Stimulated activated CD4-positive, alpha-beta T cell treated with anti-CD3 and anti-CD28 coated beads, Interleukin-15, amount 100 ng/mL, for 1 hour (primary cell): ENCODE measurements at regions not wholly inside any gene's neighbourhood (a gene's known extent, or its start where the extent isn't known, plus 50 kb on each side); places are given as distances from the start of the nearest gene placed in this dataset.

Experiments used
- DNase-seq, 2 donors: peaks; one replicate each; pipeline ENCODE4 v3.0.0-alpha.2; 2020; ENCODE audit warnings: low read depth in 1 of 2, low spot score in 1 of 2

GRCh38 chr9:107208121-107208520 lies 75.0 kb upstream of the RAD23B start:
- no peak for DNase-seq

GRCh38 chr9:107210775-107211174 lies 72.3 kb upstream of the RAD23B start:
- DNase-seq = no peak

DNA sequence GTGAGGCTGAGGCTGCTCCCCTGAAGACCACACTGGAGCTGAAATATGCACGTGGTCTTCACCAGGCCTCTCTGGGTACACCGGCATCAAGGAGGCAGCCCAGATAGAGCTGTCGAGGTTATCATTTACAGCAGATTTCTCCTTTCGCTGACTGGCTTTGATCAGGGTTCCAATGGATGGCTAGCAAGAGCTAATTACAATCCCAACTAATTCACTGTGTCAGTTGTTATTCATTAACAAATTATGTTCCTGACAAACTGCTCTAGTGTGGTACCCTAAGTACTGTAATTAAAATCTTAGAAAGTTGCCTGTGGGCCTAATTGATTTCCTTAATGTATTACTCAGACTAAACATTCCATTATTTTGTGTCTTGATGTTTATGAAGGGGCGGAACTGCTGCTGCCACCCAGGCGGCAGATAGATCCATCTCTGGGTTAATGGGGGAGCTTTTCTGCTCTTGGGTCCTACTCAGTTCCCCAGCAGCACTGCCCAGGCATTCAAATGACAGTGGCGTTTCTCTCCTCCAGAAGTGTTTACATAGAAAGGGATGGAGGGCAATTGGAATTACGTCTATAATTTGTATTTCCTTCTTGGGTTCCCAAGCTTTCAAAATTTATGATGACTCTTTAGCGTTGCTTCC lies 71.7 kb upstream of the RAD23B start:
- DNase-seq = no peak

DNA sequence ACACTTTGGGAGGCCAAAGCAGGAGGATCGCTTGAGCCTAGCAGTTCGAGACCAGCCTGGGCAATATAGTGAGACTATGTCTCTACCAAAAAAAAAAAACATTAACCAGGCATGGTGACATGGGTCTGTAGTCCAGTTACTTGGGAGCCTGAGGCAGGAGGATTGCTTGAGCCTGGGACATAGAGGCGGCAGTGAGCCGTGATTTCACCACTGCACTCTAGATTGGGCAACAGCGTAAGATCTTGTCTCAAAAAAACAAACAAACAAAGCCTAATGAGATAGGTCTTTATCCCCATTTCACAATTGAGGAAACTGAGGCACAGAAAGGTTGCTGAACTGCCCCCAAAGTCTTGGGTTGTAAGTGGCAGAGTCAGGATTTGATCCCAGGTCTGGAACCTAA lies 70.5 kb upstream of the RAD23B start:
- DNase-seq = no peak

DNA sequence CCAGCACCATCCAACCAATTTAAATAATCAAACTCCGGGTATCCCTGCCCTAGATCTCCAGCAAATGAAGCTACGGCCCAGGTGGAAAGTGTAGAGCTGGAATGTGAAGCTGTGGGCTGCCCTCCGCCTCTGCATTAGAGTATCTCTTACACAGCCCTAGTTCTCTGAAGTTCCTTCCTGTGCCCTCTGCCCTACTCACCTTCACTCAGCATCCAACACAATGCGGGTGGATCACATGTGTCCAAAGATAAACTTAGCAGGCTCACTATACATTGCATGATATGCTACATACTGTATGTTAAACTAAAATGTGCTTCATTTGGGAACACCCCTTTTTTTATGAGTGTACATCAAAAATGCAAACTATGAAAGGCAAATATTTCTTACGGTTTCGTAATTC lies 70.0 kb upstream of the RAD23B start:
- no peak for DNase-seq

- DNase-seq = no peak
Observed at GRCh38 chr9:107213561-107214028, 69.5 kb upstream of the RAD23B start.

GRCh38 chr9:107214381-107214780 lies 68.7 kb upstream of the RAD23B start:
- DNase-seq = no peak

- no peak for DNase-seq
Observed at GRCh38 chr9:107214915-107215314, 68.2 kb upstream of the RAD23B start.

DNA sequence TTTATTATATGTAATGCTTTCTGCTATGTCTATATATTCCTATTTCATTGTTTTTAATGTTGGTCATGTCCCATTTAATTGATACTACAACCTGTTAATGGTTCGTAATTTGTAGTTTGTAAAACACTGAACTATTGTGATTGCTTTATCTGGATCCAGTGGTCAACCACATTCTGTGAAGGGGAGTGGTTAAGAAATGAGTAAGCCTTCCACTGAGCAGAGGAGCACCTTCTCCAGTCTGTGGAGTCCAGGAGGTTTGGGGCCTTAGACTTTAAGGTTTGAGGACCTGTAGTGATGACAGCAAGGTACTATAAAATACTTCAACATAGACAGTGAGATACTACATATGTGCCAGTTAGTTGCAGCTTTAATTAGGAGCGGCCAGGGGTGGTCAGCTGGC lies 67.7 kb upstream of the RAD23B start:
- no peak for DNase-seq

GRCh38 chr9:107216329-107216728 lies 66.8 kb upstream of the RAD23B start:
- DNase-seq = no peak

GRCh38 chr9:107218829-107219485 lies 64.1 kb upstream of the RAD23B start:
- no peak for DNase-seq

DNA sequence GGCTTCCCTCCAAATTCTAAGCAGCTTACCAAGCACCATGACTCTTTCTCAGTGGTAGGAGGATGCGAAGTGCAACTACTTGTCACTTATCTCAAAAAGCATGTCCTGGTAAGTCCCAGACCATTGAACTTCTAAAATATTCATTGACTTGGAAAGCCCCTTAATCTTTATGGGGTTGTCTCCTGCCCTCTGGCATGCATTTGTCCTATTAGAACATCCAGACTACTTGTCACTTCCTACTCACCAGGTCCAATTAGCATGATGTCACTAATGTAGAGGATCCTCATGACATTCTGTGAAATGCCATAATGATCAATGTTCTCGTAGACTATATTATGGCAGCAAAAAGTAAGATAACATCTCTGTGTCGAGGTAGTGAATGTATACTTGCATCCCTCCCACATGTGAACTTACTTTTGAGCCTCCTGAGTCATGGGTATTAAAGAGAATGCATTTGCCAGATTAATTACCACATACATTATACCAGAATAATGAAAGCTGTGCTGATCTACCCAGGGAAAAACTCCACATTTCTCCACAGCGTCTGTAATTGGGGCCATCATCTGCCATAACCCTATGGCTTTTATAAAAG lies 63.5 kb upstream of the RAD23B start:
- no peak for DNase-seq

DNA sequence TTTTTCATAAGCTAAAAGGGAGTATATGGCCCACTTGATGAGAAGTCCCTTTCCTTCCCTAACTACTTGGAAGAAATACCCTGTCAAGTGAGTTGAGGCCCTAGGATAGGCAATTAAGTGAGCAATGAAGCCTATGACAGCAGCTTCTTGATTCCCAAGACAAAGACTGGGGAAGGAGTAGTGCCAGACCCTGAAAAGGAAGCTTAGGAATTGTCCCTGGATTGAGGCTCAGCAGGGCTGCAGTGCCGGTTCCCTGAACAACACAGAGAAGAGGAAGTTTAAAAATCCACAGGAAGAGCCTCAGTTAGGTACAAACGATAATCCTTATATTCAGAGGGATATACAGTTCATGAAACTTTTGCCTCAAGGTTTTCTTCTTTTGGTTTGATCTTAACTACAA lies 61.8 kb upstream of the RAD23B start:
- DNase-seq = no peak

- no peak for DNase-seq
Observed at GRCh38 chr9:107222020-107222522, 61.0 kb upstream of the RAD23B start.

DNA sequence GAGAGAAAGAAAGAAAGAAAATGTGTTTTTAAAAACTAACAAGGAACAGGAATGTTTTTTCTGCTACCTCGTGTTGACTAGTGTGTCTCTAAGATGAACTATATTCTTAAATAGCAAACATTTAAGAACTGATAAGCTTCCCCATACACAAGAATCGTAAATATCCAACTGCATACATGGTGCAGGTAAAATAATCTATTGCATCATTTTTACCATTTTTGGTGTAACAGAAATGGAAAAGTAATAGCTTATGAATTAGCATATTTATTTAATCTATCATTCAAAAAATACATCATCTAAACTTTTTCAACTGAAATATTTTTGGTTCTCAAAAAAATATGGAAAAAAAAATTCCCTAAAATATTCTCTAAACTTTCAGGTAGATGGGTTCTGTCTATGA lies 59.7 kb upstream of the RAD23B start:
- DNase-seq = no peak

DNA sequence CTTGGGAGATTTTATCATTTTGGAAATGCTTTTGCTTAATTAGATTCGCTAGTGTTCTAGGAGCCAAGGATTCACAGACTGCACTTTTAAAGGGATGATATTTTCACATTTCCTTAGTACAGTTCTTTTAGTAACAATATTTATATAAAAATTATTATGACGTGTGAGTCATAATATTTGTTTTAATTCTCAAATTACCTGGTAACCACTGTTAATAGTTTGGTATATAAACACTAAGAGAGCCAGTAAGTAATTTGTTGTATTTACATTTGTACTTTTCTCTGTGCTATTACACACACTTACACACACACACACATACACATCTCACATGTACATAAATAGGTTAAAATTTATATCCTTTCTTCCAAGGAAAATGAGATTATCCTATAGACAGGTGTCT lies 58.8 kb upstream of the RAD23B start:
- DNase-seq = no peak

DNA sequence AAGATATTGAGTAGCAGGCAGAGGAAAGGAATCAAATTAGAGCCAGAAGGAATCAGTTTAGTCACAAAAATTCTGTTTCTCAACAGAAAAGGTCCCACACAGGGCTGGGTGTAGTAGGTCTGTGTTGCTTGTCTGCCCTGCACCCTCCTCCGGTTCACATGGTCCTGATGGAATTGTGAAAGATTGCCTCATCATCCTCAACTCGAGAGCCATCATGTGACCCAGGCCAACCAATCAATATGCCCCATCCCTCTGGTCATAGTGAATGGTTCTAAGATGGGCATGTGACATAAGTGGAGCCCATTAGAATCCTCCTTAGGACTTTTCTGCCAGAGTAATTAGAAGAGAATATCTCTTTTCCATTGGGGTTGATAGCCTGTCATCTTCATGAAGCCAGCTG lies 56.7 kb upstream of the RAD23B start:
- DNase-seq = no peak

- no peak for DNase-seq
Observed at GRCh38 chr9:107227774-107228173, 55.3 kb upstream of the RAD23B start.

GRCh38 chr9:107228496-107229039 lies 54.5 kb upstream of the RAD23B start:
- DNase-seq = no peak

GRCh38 chr9:107229241-107229741 lies 53.8 kb upstream of the RAD23B start:
- DNase-seq = no peak
